ENCODE measurements at regions not wholly inside any gene's neighbourhood (a gene's known extent, or its start where the extent isn't known, plus 50 kb on each side); places are given as distances from the start of the nearest gene placed in this dataset.

DNA sequence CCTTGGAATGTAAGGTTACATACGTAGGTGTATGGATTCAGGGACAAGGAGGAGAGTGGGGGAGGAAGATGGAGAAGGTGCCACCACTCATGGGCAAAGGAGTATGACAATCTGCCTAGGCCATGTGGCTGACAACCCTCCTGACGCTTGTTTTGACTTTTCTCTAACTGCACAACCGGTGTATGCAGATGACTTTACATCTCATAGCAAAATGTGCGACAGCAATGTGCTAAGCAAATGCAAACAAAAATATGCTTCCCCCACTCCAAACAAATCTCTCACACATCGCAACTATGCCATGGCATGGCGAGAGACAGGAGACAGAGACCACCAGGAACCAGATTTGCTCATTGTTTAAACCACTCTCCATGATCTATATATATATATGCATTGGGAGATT is 191.8 kb downstream of the BLID start:
- H3K27me3 ChIP-seq (ENCODE audit: insufficient read depth, low read length) = no peaks in the 10 kb centered on the region; the same call in 1 of the 2 replicates
- no peak overlapping the region for H2BK15ac ChIP-seq (ENCODE audit: low read depth, low read length)
- H3K9me3 ChIP-seq (ENCODE audit: control insufficient read depth, low read depth, low read length) = no peaks in the 10 kb centered on the region
- H2AK5ac ChIP-seq (ENCODE audit: insufficient read length, low read length) = no peak overlapping the region
- H3K23ac ChIP-seq (ENCODE audit: insufficient read length, low read depth, low read length) = no peak overlapping the region
- peaks cover 3% of the 10 kb centered on the region for H3K23me2 ChIP-seq (ENCODE audit: insufficient read length, low read depth, low read length, poor library complexity, severe bottlenecking)
- no peaks in the 10 kb centered on the region for H3K4me1 ChIP-seq (ENCODE audit: insufficient read depth, low read length)
- Mint-ChIP-seq H3K9me3 (no peaks in the 10 kb centered on the region), H3K4me1 (peaks cover 7 to 11% of the 10 kb centered on the region in 2 experiments), H3K27ac (no peak overlapping the region; a peak in 1 of 7 replicates), H3K36me3 (ENCODE audit: insufficient read depth in 1 of 3, low read depth in 3 of 3) (no peaks in the 10 kb centered on the region), H3K4me3 (no peak overlapping the region; a peak in 1 of 5 replicates), H3K27me3 (ENCODE audit: low read depth) (peaks cover 5% of the 10 kb centered on the region)
- H4K5ac ChIP-seq (ENCODE audit: insufficient read length, low read depth, low read length) = no peak overlapping the region
- H4K91ac ChIP-seq (ENCODE audit: insufficient read length, low read depth, low read length) = no peak overlapping the region
- TF ChIP-seq, protein P1, sequence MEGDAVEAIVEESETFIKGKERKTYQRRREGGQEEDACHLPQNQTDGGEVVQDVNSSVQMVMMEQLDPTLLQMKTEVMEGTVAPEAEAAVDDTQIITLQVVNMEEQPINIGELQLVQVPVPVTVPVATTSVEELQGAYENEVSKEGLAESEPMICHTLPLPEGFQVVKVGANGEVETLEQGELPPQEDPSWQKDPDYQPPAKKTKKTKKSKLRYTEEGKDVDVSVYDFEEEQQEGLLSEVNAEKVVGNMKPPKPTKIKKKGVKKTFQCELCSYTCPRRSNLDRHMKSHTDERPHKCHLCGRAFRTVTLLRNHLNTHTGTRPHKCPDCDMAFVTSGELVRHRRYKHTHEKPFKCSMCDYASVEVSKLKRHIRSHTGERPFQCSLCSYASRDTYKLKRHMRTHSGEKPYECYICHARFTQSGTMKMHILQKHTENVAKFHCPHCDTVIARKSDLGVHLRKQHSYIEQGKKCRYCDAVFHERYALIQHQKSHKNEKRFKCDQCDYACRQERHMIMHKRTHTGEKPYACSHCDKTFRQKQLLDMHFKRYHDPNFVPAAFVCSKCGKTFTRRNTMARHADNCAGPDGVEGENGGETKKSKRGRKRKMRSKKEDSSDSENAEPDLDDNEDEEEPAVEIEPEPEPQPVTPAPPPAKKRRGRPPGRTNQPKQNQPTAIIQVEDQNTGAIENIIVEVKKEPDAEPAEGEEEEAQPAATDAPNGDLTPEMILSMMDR (conservative IDR thresholded peaks at IDR 0.05) = no peak
- H4K20me1 ChIP-seq (ENCODE audit: control insufficient read depth, insufficient read depth, insufficient read length) = no peaks in the 10 kb centered on the region
- no peak overlapping the region for H3K14ac ChIP-seq (ENCODE audit: insufficient read depth, low read length)
- H4K8ac ChIP-seq (replicated peaks; ENCODE audit: insufficient read length, low read depth, low read length) = no peak overlapping the region
- H3K4me2 ChIP-seq (ENCODE audit: insufficient read depth, insufficient read length, low read length) = no peak overlapping the region
- no peak overlapping the region for H3K56ac ChIP-seq (ENCODE audit: insufficient read length, low read depth, low read length)
- no peak overlapping the region for H3K4ac ChIP-seq (ENCODE audit: low read depth, low read length)
- H3T11ph ChIP-seq (ENCODE audit: low read length) = no peak overlapping the region
- H2AFZ ChIP-seq (ENCODE audit: low read length) = no peak overlapping the region
- no peak overlapping the region for H3K27ac ChIP-seq (ENCODE audit: insufficient read length, low read depth, low read length)
- H3K79me1 ChIP-seq (ENCODE audit: insufficient read depth, low read depth, low read length, poor library complexity, severe bottlenecking) = no peaks in the 10 kb centered on the region
- H2BK20ac ChIP-seq (ENCODE audit: low read depth, low read length, poor library complexity, severe bottlenecking) = no peak overlapping the region
- H3K18ac ChIP-seq (ENCODE audit: insufficient read length, low read depth, low read length) = no peak overlapping the region
- no CpG with 5 or more reads among the region's 6 CpGs for WGBS (ENCODE audit: extremely low coverage, insufficient read length, low lambda C conversion rate)
- H2BK120ac ChIP-seq (ENCODE audit: low read depth, low read length, poor library complexity, severe bottlenecking) = no peak overlapping the region
- DNase-seq = no peak
- H2BK5ac ChIP-seq (ENCODE audit: insufficient read length, low read length) = no peak overlapping the region
- no peaks in the 10 kb centered on the region for H3K79me2 ChIP-seq (ENCODE audit: insufficient read depth, low read length)
- H2BK12ac ChIP-seq (ENCODE audit: insufficient read length, low read depth, low read length) = no peak overlapping the region
- no peak overlapping the region for H3K9ac ChIP-seq (ENCODE audit: extremely low read depth, insufficient read length, low read length)
